ENCODE measurements at regions not wholly inside any gene's neighbourhood (a gene's known extent, or its start where the extent isn't known, plus 50 kb on each side); places are given as distances from the start of the nearest gene placed in this dataset.

GRCh38 chr5:72598401-72599064 lies 91.3 kb upstream of the ZNF366 start:
- FAIRE-seq (no peak), DNase-seq (ENCODE audit: low read depth) (peak; percentile 71)
- Histone ChIP-seq H3K27me3 (ENCODE audit: control insufficient read depth, insufficient read depth, low read length) (no peaks in the 10 kb centered on the region), H3K4me3 (ENCODE audit: low read depth, low read length) (no peak overlapping the region), H3K36me3 (ENCODE audit: control insufficient read depth, insufficient read depth, low read length) (no peaks in the 10 kb centered on the region)
- no peak for TF ChIP-seq CTCF (IDR thresholded peaks at IDR 0.05; ENCODE audit: insufficient read depth, low read length, severe bottlenecking)

- Histone ChIP-seq H3K4me3 (ENCODE audit: low read depth, low read length) (no peak overlapping the region), H3K27me3 (ENCODE audit: control insufficient read depth, insufficient read depth, low read length) (no peaks in the 10 kb centered on the region), H3K36me3 (ENCODE audit: control insufficient read depth, insufficient read depth, low read length) (no peaks in the 10 kb centered on the region)
- DNase-seq (ENCODE audit: low read depth) (peak; percentile 88), FAIRE-seq (no peak)
- no peak for TF ChIP-seq CTCF (IDR thresholded peaks at IDR 0.05; ENCODE audit: insufficient read depth, low read length, severe bottlenecking)
Observed at GRCh38 chr5:72597456-72597948, 90.3 kb upstream of the ZNF366 start.

- Histone ChIP-seq H3K27me3 (ENCODE audit: control insufficient read depth, insufficient read depth, low read length) (no peaks in the 10 kb centered on the region), H3K4me3 (ENCODE audit: low read depth, low read length) (no peak overlapping the region), H3K36me3 (ENCODE audit: control insufficient read depth, insufficient read depth, low read length) (no peaks in the 10 kb centered on the region)
- FAIRE-seq (no peak), DNase-seq (ENCODE audit: low read depth) (peak; percentile 16)
- TF ChIP-seq CTCF (IDR thresholded peaks at IDR 0.05; ENCODE audit: insufficient read depth, low read length, severe bottlenecking) = no peak
Observed at GRCh38 chr5:72596956-72597355, 89.7 kb upstream of the ZNF366 start.

- TF ChIP-seq CTCF (IDR thresholded peaks at IDR 0.05; ENCODE audit: insufficient read depth, low read length, severe bottlenecking) = no peak
- Histone ChIP-seq H3K36me3 (ENCODE audit: control insufficient read depth, insufficient read depth, low read length) (no peaks in the 10 kb centered on the region), H3K27me3 (ENCODE audit: control insufficient read depth, insufficient read depth, low read length) (no peaks in the 10 kb centered on the region), H3K4me3 (ENCODE audit: low read depth, low read length) (no peak overlapping the region)
- FAIRE-seq = no peak
- no peak for DNase-seq (ENCODE audit: low read depth)
Observed at GRCh38 chr5:72588640-72589039, 81.4 kb upstream of the ZNF366 start.

GRCh38 chr5:72587661-72588308 lies 80.6 kb upstream of the ZNF366 start:
- H3K27me3 ChIP-seq (ENCODE audit: control insufficient read depth, insufficient read depth, low read length) = no peaks in the 10 kb centered on the region
- H3K36me3 ChIP-seq (ENCODE audit: control insufficient read depth, insufficient read depth, low read length) = no peaks in the 10 kb centered on the region
- no peak overlapping the region for H3K4me3 ChIP-seq (ENCODE audit: low read depth, low read length)
- DNase-seq (ENCODE audit: low read depth) (no peak), FAIRE-seq (no peak)
- TF ChIP-seq CTCF (IDR thresholded peaks at IDR 0.05; ENCODE audit: insufficient read depth, low read length, severe bottlenecking) = no peak

Measured in bronchial epithelial cell (primary cell).